LNCaP clone FGC (cell line): ENCODE measurements at regions not wholly inside any gene's neighbourhood (a gene's known extent, or its start where the extent isn't known, plus 50 kb on each side); places are given as distances from the start of the nearest gene placed in this dataset.
"Not testable (repeated sequence)": the region's sequence is repeated elsewhere in the genome, so short reads cannot be mapped to it uniquely, and the experiment has no call there.

Experiments used
- DNase-seq: peaks from one replicate; pipeline ENCODE4 v3.0.0-alpha.2; 2011; ENCODE audit warnings: low read depth
- H3K4me3 ChIP-seq: 2 replicates; pipeline ENCODE4 v1.5.1; 2011; ENCODE audit warnings: mild to moderate bottlenecking, low read depth, low read length, control low read depth
- TF ChIP-seq, protein P1 (sequence below): IDR thresholded peaks from 2 replicates; pipeline ENCODE4 v1.5.1; 2012; ENCODE audit warnings: mild to moderate bottlenecking; ENCODE audit not compliant: control insufficient read depth, insufficient read depth; ENCODE audit errors: extremely low read depth

DNA sequence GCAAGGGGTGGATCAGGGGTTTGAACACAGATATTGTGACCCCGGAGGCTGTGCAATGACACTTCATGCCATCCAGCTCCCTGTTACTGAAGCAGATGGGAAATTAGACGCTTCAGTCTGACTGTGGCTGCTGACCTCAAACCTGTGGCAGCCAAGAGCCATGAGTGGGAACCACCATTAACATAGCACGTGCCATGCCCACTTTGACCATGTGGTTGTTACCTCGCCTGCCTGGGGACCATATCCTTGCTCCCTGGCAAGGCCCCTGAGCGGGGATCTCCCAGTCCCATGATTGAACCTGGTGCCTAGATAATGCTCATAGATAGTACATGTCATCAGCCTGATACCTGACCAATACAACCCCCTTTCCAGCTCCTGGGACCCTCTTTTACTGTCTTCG is 68.9 kb downstream of the CYP26B1 start:
- DNase-seq = no peak
- TF ChIP-seq, protein P1, sequence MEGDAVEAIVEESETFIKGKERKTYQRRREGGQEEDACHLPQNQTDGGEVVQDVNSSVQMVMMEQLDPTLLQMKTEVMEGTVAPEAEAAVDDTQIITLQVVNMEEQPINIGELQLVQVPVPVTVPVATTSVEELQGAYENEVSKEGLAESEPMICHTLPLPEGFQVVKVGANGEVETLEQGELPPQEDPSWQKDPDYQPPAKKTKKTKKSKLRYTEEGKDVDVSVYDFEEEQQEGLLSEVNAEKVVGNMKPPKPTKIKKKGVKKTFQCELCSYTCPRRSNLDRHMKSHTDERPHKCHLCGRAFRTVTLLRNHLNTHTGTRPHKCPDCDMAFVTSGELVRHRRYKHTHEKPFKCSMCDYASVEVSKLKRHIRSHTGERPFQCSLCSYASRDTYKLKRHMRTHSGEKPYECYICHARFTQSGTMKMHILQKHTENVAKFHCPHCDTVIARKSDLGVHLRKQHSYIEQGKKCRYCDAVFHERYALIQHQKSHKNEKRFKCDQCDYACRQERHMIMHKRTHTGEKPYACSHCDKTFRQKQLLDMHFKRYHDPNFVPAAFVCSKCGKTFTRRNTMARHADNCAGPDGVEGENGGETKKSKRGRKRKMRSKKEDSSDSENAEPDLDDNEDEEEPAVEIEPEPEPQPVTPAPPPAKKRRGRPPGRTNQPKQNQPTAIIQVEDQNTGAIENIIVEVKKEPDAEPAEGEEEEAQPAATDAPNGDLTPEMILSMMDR = no peak
- no peak overlapping the region for H3K4me3 ChIP-seq

DNA sequence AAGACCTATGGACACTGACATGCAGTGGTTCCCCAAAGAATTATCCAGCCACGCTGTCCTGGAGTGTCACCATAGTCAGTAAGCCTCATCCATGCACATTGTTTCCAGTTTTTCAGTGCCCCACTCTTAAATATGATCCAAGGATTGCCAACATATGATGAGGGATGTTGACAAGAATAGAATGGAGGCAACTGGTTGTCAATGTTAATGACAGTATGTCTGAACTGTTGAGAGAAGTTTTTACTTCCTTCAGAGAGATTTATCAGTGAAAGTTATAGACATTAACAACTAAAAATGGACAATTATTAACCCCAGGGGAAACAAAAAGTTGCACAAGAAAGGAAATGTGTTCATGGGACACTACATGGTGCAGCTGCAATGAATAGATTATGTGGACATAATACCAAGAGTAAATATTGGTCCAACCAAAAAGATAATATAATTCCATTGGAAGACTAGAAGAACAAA is 69.9 kb downstream of the CYP26B1 start:
- DNase-seq = no peak
- H3K4me3 ChIP-seq = no peak overlapping the region
- TF ChIP-seq, protein P1 = no peak

DNA sequence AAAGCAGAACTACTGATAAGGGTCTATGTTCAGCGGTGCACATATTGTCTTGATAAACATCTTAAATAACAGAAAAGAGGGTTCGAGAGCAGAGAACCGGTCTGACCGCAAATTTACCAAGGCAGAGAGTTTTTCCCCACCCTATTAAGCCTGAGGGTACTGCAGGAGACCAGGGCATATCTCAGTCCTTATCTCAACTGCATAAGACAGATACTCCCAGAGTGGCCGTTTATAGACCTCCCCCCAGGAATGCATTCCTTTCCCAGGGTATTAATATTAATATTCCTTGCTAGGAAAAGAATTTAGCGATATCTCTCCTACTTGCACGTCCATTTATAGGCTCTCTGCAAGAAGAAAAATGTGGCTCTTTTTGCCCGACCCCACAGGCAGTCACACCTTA is 74.3 kb downstream of the CYP26B1 start:
- DNase-seq, H3K4me3 ChIP-seq: not testable (repeated sequence)

DNA sequence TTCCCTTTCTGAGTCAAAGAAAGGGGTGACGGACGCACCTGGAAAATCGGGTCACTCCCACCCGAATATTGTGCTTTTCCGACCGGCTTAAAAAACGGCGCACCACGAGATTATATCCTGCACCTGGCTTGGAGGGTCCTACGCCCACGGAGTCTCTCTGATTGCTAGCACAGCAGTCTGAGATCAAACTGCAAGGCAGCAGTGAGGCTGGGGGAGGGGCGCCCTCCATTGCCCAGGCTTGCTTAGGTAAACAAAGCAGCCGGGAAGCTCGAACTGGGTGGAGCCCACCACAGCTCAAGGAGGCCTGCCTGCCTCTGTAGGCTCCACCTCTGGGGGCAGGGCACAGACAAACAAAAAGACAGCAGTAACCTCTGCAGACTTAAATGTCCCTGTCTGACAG is 83.5 kb downstream of the CYP26B1 start:
- H3K4me3 ChIP-seq, DNase-seq: not testable (repeated sequence)

DNA sequence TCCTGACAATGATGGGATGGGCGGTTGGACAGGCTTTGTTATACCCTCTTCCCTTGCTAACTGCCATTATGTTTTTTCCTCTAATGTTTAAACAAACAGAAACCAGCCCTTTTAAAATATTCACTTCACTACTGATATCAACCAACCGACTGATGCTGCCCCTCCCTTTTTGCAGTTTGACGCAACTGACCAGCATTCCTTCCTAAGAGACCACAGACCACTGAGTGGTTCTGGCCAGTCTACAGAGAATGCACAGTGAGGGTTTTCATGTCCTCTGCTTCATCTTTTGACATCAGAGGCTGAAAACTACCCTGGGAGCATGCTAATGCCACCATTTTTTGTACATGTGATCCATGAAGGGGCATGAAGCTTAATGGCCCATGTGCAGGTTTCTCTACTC is 85.3 kb downstream of the CYP26B1 start:
- no peak for DNase-seq
- H3K4me3 ChIP-seq = no peak overlapping the region
- TF ChIP-seq, protein P1 = no peak

DNA sequence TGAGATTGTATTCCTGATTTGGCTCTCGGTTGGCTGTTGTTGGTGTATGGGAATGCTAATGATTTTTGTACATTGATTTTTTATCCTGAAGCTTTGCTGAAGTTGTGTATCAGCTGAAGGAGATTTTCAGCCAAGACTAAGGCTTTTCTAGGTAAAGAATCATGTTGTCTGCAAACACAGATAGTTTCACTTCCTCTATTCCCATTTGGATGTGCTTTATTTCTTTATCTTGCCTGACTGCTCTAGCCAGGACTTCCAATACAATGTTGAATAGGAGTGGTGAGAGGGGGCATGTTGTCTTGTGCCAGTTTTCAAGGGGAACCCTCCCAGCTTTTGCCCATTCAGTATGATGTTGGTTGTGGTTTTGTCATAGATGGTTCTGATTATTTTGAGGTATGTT is 90.4 kb downstream of the CYP26B1 start:
- DNase-seq = no peak
- TF ChIP-seq, protein P1 = no peak

DNA sequence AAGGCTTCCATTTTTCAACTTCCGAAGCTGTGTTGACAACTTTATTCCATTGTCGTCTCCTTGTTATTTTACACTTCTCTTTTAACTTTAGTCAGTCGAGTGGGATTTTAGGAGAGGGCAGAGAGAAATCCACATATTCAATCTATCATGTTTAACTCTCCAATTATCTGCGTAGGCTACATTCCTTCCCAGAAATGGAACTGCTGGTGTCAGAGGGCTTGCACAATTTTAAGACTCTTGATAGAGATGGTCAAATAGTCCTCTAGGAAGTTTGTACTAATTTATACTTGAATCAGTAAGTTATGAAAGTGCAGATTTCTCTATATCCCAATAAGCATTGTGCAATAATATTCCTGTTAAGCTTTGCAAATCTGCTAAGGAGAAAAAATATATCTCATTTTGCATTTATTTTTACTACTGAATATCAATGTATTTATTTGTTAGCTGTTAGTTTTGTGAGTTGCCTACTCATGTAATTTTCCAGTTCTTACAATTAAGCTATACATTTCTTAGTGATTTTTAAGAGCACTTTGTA is 95.6 kb downstream of the CYP26B1 start:
- no peak overlapping the region for H3K4me3 ChIP-seq
- TF ChIP-seq, protein P1 = no peak
- DNase-seq = no peak

More for the DNA sequence above, 90.4 kb downstream of the CYP26B1 start:
- H3K4me3 ChIP-seq = no peak overlapping the region

DNA sequence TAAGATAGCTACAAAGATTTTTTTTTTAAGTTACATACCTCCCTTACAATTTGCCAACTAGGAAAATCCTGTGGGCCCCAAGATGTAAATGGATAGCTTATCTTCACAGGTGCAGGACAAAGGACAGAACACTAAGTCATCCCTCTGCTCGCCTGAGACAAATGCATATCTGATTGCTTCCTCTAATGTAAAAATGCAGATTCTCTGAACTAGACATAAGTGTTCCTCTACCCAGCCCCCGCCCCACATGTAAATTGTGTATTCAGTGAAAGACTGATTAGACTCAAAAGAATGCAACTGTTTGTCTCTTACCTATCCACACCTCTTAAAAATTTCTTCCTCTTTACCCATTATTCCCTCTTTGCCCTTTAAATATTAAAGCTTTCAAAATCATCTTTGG is 96.5 kb downstream of the CYP26B1 start:
- DNase-seq = no peak
- H3K4me3 ChIP-seq = no peak overlapping the region
- TF ChIP-seq, protein P1 = no peak
